LNCAP (cell line): ENCODE measurements at regions not wholly inside any gene's neighbourhood (a gene's known extent, or its start where the extent isn't known, plus 50 kb on each side); places are given as distances from the start of the nearest gene placed in this dataset.

Experiments
- CTCF ChIP-seq: fragments of 450-650 bp; IDR thresholded peaks from 2 replicates; pipeline ENCODE4 v1.5.1; 2017; ENCODE audit warnings: mild to moderate bottlenecking

- no peak for TF ChIP-seq CTCF
Measured at GRCh38 chr3:74303711-74304110, 310.7 kb downstream of the CNTN3 start.

GRCh38 chr3:74302969-74303368, 311.5 kb downstream of the CNTN3 start:
- TF ChIP-seq CTCF, result no peak

GRCh38 chr3:74302281-74302680, 312.2 kb downstream of the CNTN3 start:
- no peak for TF ChIP-seq CTCF

- TF ChIP-seq CTCF, result no peak
Measured at GRCh38 chr3:74301056-74301455, 313.4 kb downstream of the CNTN3 start.

GRCh38 chr3:74295479-74295878, 319.0 kb downstream of the CNTN3 start:
- TF ChIP-seq CTCF, result no peak

- no peak for TF ChIP-seq CTCF
Measured at GRCh38 chr3:74288761-74289160, 325.7 kb downstream of the CNTN3 start.

GRCh38 chr3:74287557-74287956, 326.9 kb downstream of the CNTN3 start:
- TF ChIP-seq CTCF, result no peak

- TF ChIP-seq CTCF, result no peak
Measured at GRCh38 chr3:74282202-74282601, 332.3 kb downstream of the CNTN3 start.
